ENCODE measurements at regions not wholly inside any gene's neighbourhood (a gene's known extent, or its start where the extent isn't known, plus 50 kb on each side); places are given as distances from the start of the nearest gene placed in this dataset.

DNA sequence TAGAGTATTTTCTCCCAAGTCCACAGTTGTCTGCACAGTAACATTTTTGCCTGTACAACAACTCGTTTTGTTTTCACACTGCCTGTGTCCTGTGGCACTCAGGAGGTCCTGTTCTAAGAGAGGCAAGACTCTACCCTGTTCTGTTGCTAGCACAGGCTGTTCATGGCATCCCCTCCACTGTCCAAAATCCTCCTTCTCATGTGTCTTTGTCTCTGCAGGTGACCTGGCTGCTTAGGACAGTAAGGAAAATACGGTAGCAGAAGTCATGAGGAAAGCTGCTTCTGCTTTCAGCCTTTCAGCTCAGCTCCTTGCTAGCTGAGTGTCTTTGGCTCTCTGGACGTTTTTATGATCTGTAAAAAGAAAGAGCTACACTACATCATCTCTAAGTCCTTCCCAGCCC lies 205.9 kb downstream of the C1D start (continued):
- TF ChIP-seq TSHZ2 (CRISPR knock-in tag; IDR thresholded peaks at IDR 0.05) (no peak), ESRRG (CRISPR knock-in tag; IDR thresholded peaks at IDR 0.05) (no peak), BACH2 (CRISPR knock-in tag; IDR thresholded peaks at IDR 0.05; ENCODE audit: borderline replicate concordance) (no peak), ZNF8 (CRISPR knock-in tag; IDR thresholded peaks at IDR 0.05) (no peak), ISL1 (CRISPR knock-in tag; IDR thresholded peaks at IDR 0.05) (no peak), PATZ1 (CRISPR knock-in tag; IDR thresholded peaks at IDR 0.05; ENCODE audit: borderline replicate concordance) (no peak), SNAI2 (CRISPR knock-in tag; IDR thresholded peaks at IDR 0.05) (no peak), GLIS3 (CRISPR knock-in tag; IDR thresholded peaks at IDR 0.05) (no peak), ZFP30 (CRISPR knock-in tag; IDR thresholded peaks at IDR 0.05) (no peak), ZFP3 (CRISPR knock-in tag; IDR thresholded peaks at IDR 0.05) (no peak), TCF4 (CRISPR knock-in tag; IDR thresholded peaks at IDR 0.05; ENCODE audit: borderline replicate concordance) (no peak)

- TF ChIP-seq OSR1 (CRISPR knock-in tag; IDR thresholded peaks at IDR 0.05), result no peak
- TF ChIP-seq, protein P1, sequence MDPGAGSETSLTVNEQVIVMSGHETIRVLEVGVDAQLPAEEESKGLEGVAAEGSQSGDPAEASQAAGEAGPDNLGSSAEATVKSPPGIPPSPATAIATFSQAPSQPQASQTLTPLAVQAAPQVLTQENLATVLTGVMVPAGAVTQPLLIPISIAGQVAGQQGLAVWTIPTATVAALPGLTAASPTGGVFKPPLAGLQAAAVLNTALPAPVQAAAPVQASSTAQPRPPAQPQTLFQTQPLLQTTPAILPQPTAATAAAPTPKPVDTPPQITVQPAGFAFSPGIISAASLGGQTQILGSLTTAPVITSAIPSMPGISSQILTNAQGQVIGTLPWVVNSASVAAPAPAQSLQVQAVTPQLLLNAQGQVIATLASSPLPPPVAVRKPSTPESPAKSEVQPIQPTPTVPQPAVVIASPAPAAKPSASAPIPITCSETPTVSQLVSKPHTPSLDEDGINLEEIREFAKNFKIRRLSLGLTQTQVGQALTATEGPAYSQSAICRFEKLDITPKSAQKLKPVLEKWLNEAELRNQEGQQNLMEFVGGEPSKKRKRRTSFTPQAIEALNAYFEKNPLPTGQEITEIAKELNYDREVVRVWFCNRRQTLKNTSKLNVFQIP (CRISPR knock-in tag; IDR thresholded peaks at IDR 0.05; ENCODE audit: borderline replicate concordance, low read depth), result no peak
- no peak for TF ChIP-seq ZNF70 (CRISPR knock-in tag; IDR thresholded peaks at IDR 0.05)
- no peak for TF ChIP-seq PATZ1 (CRISPR knock-in tag; IDR thresholded peaks at IDR 0.05; ENCODE audit: borderline replicate concordance)
- no peak for TF ChIP-seq TCF4 (CRISPR knock-in tag; IDR thresholded peaks at IDR 0.05; ENCODE audit: borderline replicate concordance)
- no peak for TF ChIP-seq SNAI2 (CRISPR knock-in tag; IDR thresholded peaks at IDR 0.05)
- no peak for TF ChIP-seq ZC3H10 (CRISPR knock-in tag; IDR thresholded peaks at IDR 0.05)
- ATAC-seq, result no peak
These were observed 205.0 kb downstream of the C1D start for GRCh38 chr2:67857836-67858235.

GRCh38 chr2:67858886-67859285 lies 203.9 kb downstream of the C1D start:
- TF ChIP-seq ZNF8 (CRISPR knock-in tag; IDR thresholded peaks at IDR 0.05) (no peak), SNAI2 (CRISPR knock-in tag; IDR thresholded peaks at IDR 0.05) (no peak), CREB5 (CRISPR knock-in tag; IDR thresholded peaks at IDR 0.05; ENCODE audit: low read depth) (no peak), OSR1 (CRISPR knock-in tag; IDR thresholded peaks at IDR 0.05) (no peak), TCF4 (CRISPR knock-in tag; IDR thresholded peaks at IDR 0.05; ENCODE audit: borderline replicate concordance) (no peak), ISL1 (CRISPR knock-in tag; IDR thresholded peaks at IDR 0.05) (no peak), BACH2 (CRISPR knock-in tag; IDR thresholded peaks at IDR 0.05; ENCODE audit: borderline replicate concordance) (no peak), ZFP3 (CRISPR knock-in tag; IDR thresholded peaks at IDR 0.05) (no peak), PPARA (CRISPR knock-in tag; IDR thresholded peaks at IDR 0.05; ENCODE audit: borderline replicate concordance) (no peak), ZNF70 (CRISPR knock-in tag; IDR thresholded peaks at IDR 0.05) (no peak), ZNF565 (CRISPR knock-in tag; conservative IDR thresholded peaks at IDR 0.05; ENCODE audit: low read depth) (no peak), ZC3H10 (CRISPR knock-in tag; IDR thresholded peaks at IDR 0.05) (no peak), GLIS3 (CRISPR knock-in tag; IDR thresholded peaks at IDR 0.05) (no peak), CSDC2 (CRISPR knock-in tag; IDR thresholded peaks at IDR 0.05) (no peak)
- TF ChIP-seq, protein P1 (CRISPR knock-in tag; IDR thresholded peaks at IDR 0.05; ENCODE audit: borderline replicate concordance, low read depth), result no peak
- ATAC-seq, result no peak
